ENCODE measurements at regions not wholly inside any gene's neighbourhood (a gene's known extent, or its start where the extent isn't known, plus 50 kb on each side); places are given as distances from the start of the nearest gene placed in this dataset.

GRCh38 chr2:236765478-236765877 is 195.9 kb downstream of the ACKR3 start:
- ATAC-seq (ENCODE audit: low FRiP score) (no peak), DNase-seq (ENCODE audit: low spot score) (no peak)
- no peak for TF ChIP-seq CTCF (IDR thresholded peaks at IDR 0.05)

DNA sequence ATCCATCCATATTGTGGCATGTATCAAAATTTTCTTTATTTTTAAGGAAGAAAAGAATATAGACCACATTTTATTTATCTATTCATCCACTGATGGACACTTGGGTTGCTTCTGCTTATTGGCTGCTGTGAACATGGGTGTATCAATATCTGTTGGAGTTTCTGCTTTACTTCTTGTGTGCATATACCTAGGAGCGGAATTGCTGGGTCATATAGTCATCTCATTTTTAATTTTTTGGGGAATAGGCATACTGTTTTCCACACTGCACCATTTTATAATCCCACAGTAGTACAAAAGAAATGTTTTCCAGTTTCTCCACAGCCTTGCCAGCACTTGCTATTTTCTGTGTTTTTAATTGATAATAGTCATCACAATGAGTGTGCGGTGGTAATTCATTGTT is 197.2 kb downstream of the ACKR3 start:
- DNase-seq (ENCODE audit: low spot score) = no peak
- ATAC-seq (ENCODE audit: low FRiP score) = no peak
- no peak for TF ChIP-seq CTCF (IDR thresholded peaks at IDR 0.05)

- TF ChIP-seq CTCF (IDR thresholded peaks at IDR 0.05) = no peak
- DNase-seq (ENCODE audit: low spot score) (no peak), ATAC-seq (ENCODE audit: low FRiP score) (no peak)
Measured at GRCh38 chr2:236767941-236768340, 198.3 kb downstream of the ACKR3 start.

DNA sequence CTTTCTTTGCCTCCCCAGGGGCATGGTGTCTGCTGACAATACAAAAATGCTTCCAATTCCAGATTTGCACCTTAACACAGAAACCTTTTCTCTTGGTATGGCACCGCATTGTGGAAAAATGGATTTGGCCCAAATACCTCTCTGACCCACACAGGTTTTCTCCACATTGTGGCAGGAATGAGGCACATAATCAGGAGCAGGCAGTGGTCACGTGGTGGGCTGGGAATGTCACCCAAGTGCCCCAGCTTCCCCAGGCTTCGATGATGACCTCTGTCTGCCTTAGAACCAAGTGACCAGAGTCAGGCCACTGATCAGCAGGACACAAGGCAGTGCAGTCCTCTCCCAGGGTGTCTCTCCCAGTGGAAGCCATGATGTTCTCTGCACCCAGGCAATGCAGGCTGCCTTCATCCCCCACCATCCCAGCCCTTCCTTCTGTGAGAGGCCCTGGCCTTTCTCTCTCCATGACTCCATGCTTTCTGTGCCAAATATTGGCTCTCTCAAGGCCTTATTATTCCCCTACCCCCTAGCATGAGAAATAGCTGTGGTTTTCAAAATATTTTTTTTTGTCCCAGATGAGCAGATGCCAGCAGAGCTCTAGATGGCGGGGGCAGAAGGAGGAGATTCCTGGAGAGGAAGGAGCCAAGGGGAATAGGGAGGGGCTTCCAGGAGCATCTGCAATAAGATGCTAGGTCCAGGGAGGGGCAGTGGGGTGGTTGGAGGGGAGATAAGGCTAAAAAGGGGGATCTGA is 198.9 kb downstream of the ACKR3 start:
- ATAC-seq (ENCODE audit: low FRiP score) = no peak
- no peak for TF ChIP-seq CTCF (IDR thresholded peaks at IDR 0.05)
- no peak for DNase-seq (ENCODE audit: low spot score)

DNA sequence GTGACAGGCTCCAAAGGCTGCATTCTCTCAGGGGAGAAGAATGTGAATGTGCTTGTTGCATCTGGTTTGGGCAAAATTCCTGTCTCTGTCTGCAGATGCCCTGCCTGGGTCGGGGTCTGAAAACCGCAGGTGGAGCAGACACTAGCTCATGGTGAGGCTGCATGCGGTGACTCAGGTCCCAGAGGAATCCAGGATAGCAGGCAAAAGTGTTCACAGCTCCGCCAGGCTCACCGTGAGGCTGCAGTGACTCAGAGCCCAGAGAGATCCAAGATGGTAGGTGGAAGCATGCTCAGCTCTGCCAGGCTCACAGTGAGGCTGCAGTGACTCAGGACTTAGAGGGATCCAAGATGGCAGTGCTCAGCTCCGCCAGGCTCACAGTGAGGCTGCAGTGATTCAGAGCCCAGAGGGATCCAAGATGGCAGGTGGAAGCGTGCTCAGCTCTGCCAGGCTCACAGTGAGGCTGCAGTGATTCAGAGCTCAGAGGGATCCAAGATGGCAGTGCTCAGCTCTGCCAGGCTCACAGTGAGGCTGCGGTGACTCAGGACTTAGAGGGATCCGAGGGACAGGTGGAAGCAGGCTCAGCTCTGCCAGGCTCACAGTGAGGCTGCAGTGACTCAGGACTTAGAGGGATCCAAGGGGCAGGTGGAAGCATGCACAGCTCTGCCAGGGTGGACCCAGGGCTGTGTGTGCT is 200.5 kb downstream of the ACKR3 start:
- ATAC-seq (ENCODE audit: low FRiP score) (peak; percentile 30), DNase-seq (ENCODE audit: low spot score) (no peak)
- TF ChIP-seq CTCF (IDR thresholded peaks at IDR 0.05) = no peak

GRCh38 chr2:236772220-236772837 is 202.7 kb downstream of the ACKR3 start:
- DNase-seq (ENCODE audit: low spot score) (no peak), ATAC-seq (ENCODE audit: low FRiP score) (no peak)
- TF ChIP-seq CTCF (IDR thresholded peaks at IDR 0.05) = no peak
